ENCODE measurements at regions not wholly inside any gene's neighbourhood (a gene's known extent, or its start where the extent isn't known, plus 50 kb on each side); places are given as distances from the start of the nearest gene placed in this dataset.

DNA sequence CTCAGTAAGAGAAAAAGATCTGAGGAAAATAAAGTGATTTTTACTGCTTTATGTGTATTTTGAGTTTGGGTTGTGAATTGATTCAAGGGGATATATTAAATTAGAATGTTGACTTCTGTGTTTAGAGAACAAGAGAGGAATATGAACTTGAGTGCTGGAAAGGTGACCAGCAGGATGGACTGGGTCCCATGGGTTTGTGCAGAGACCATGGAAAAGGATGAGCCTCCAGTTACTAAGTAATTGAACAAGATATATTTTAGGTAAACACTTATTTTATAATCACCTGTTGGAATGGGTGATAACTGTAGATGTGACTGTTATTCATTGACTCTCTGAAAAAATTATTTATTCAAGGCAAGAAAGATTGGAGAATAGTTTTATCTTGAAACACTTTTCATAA is 82.0 kb upstream of the TOP3B start:
- DNase-seq (no peak), ATAC-seq (no peak)
- intact Hi-C loops (cut with DNase I) = no loop called here
- Histone ChIP-seq H3K4me3 (no peak overlapping the region), H3K27ac (no peak overlapping the region), H3K36me3 (no peaks in the 10 kb centered on the region), H3K27me3 (no peaks in the 10 kb centered on the region), H3K9me3 (no peaks in the 10 kb centered on the region), H3K4me1 (no peaks in the 10 kb centered on the region)
- TF ChIP-seq, protein P1, sequence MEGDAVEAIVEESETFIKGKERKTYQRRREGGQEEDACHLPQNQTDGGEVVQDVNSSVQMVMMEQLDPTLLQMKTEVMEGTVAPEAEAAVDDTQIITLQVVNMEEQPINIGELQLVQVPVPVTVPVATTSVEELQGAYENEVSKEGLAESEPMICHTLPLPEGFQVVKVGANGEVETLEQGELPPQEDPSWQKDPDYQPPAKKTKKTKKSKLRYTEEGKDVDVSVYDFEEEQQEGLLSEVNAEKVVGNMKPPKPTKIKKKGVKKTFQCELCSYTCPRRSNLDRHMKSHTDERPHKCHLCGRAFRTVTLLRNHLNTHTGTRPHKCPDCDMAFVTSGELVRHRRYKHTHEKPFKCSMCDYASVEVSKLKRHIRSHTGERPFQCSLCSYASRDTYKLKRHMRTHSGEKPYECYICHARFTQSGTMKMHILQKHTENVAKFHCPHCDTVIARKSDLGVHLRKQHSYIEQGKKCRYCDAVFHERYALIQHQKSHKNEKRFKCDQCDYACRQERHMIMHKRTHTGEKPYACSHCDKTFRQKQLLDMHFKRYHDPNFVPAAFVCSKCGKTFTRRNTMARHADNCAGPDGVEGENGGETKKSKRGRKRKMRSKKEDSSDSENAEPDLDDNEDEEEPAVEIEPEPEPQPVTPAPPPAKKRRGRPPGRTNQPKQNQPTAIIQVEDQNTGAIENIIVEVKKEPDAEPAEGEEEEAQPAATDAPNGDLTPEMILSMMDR (IDR thresholded peaks at IDR 0.05) = no peak

DNA sequence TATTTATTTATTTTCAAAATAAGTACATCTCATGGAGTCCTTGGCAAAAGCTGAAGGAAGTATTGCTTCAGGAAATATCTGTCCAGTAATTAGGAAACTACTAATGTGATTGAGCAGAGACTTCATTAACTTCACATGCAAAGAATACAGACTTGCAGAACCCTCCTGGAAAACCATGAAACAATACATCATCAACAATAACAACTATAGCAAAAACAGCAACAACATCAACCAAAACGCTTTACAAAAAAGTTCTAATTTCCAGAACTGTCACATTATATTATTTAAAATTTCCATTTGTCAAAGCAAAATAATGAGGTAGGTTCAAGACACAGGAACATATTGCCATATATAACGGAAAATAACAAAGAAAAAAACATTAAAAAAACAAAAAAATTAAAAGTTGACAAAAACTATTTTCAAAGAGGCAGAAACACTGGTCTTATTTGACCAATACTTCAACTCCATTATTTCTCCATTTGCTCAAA is 79.8 kb upstream of the TOP3B start:
- Histone ChIP-seq H3K4me1 (no peaks in the 10 kb centered on the region), H3K36me3 (no peaks in the 10 kb centered on the region), H3K4me3 (no peak overlapping the region), H3K27me3 (peaks cover 11% of the 10 kb centered on the region), H3K27ac (no peak overlapping the region), H3K9me3 (no peaks in the 10 kb centered on the region)
- ATAC-seq (no peak), DNase-seq (no peak)
- TF ChIP-seq, protein P1 (IDR thresholded peaks at IDR 0.05) = no peak
- intact Hi-C loops (cut with DNase I) = no loop called here

DNA sequence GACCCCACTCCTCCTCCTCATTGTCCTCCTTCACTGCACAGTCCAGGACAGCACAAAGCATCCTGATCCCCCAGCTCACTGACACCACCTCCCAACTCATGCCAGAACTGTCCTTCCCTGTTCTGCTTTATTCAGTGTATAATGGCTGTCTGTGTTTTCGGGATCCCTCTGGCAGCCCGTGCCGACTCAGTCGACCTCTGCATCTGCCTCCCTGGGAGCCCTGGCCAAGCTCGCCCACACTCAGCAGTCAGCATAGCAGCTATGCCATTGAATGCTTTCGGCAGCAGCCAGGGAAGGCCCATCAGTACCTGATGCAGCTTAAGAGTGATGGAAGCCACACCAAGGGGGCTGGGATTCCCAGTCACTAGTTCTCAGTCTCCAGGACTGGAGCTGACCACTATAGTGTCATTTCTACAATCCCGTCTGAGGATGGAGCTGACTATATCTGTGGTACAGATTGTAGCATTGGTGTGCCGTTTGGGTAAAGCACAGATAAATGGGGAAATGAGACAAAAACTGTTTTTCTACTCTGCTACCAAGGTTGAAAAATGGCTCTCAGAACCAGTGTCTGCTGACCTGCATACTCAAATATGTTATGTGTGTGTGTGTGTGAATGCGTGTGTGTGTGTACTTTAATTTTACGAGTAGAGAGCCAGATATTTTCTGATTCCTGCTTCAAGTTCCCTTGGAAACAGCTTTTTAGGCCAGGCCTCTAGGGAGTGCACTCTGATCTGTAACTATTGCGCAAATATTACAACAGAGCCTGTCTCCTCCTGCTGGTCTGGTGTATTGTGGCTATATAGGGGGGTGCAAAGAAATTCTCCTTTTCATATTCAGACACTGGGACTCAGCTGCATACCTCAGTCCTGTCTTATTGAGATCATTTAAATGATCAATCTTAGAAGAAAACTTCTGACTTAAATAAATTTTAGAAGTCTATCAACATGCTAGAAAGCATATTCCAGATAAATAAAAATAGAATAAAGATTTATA is 78.8 kb upstream of the TOP3B start:
- ATAC-seq (peak; percentile 90), DNase-seq (no peak)
- Histone ChIP-seq H3K27ac (no peak overlapping the region), H3K9me3 (no peaks in the 10 kb centered on the region), H3K4me3 (no peak overlapping the region), H3K4me1 (no peaks in the 10 kb centered on the region), H3K27me3 (peaks cover 13% of the 10 kb centered on the region), H3K36me3 (no peaks in the 10 kb centered on the region)
- TF ChIP-seq, protein P1 (IDR thresholded peaks at IDR 0.05) = peak; percentile 26
- intact Hi-C loops (cut with DNase I) = no loop called here

DNA sequence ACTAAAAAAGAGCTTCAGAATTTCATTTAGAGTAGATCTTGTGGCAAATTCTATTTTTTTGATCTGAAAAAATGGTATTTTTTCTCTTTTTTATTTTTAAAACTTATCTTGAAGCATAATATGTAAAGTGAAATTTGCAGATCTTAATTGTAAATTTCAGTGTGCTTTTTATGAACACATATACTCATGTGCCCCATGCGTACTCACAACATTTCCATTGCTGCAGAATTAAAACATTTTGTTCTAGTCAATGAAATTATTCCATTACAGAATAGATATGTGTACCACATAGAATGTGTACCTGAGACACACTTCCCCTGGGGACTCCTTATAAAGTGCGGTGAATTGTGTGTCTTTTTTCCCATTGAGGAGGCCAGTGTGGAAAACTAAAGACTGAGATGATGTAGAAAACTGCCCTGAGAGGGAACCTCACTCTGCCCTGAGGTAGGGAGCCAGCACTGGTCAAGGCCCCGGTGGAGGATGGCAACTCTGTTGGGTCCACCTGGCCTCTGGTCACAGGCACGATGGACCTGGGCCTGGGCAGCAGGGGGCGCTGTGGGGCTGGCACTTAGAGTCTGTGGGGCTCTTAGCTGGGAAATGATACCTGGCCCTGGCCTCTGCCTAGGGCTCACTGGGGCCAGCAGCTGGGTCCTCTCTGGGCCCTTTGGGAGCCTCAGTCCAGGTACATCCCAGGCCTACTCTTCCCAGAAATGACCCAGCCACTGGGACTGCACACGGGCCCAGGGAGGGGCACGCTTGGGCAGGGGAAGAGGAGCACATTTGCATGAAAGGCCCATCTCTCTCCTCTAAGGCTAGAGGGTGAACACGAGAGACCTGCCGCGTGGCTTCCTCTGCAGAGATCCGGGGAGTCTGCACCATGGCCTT is 77.9 kb upstream of the TOP3B start:
- Histone ChIP-seq H3K4me3 (no peak overlapping the region), H3K27me3 (peaks cover 13% of the 10 kb centered on the region), H3K4me1 (no peaks in the 10 kb centered on the region), H3K36me3 (no peaks in the 10 kb centered on the region), H3K27ac (no peak overlapping the region), H3K9me3 (no peaks in the 10 kb centered on the region)
- intact Hi-C loops (cut with DNase I) = no loop called here
- TF ChIP-seq, protein P1 (IDR thresholded peaks at IDR 0.05) = peak; percentile 61
- ATAC-seq = peak; percentile 88
- DNase-seq = peak; percentile 83

DNA sequence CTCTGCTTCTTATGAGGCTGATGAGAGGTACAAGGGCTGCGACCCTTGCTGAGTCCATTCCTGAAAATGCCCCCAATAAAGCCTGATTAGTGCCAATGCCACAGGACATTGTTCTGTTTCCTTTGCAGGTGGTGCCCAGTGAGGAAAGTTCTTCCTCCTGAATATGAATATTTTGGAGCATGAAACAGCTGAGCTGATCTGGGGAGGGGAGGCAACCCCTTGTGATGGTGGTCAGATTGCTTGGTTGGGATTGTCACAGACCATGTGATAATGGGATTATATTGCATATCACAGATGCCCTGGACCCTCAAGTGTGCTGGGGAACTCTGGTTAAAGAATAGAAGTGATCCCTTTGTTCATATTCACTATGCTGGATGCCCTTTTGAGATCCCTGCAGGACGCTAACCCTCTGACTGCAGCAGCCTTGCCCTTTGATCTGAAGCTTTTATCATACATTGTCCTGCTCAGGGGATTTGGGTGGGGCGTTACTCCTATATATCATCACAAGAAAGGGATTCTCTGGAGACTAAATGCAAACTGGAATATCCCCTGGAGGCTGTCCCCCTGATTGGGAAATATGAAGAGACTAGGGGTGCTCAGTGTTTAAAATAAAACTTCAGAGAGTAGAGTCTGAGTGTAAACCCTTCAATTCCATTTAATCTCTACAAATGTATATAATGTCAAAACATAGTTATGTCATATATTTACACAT is 76.9 kb upstream of the TOP3B start:
- TF ChIP-seq, protein P1 (IDR thresholded peaks at IDR 0.05) = no peak
- H3K4me1 ChIP-seq = no peaks in the 10 kb centered on the region
- ATAC-seq = no peak

More for the DNA sequence above, 76.9 kb upstream of the TOP3B start:
- H3K36me3 ChIP-seq = no peaks in the 10 kb centered on the region
- DNase-seq = no peak
- H3K9me3 ChIP-seq = no peaks in the 10 kb centered on the region
- peaks cover 13% of the 10 kb centered on the region for H3K27me3 ChIP-seq
- intact Hi-C loops (cut with DNase I) = no loop called here
- H3K4me3 ChIP-seq = no peak overlapping the region
- no peak overlapping the region for H3K27ac ChIP-seq

Measured in upper lobe of right lung (tissue), 1 donor.